Gastroesophageal sphincter (tissue), 3 donors: ENCODE measurements at regions not wholly inside any gene's neighbourhood (a gene's known extent, or its start where the extent isn't known, plus 50 kb on each side); places are given as distances from the start of the nearest gene placed in this dataset.

Experiments
- EP300 ChIP-seq: sonication (generic); formaldehyde crosslinking; IDR thresholded peaks from one replicate; pipeline ENCODE4 v1.6.1; 2017; ENCODE audit warnings: antibody characterized with exemption, mild to moderate bottlenecking
- POLR2A ChIP-seq, 2 donors: fragments of 450-650 bp; IDR thresholded peaks; one replicate each; pipeline ENCODE4 v1.6.1; 2017; ENCODE audit warnings: antibody characterized with exemption in 2 of 2, mild to moderate bottlenecking in 2 of 2, moderate library complexity in 1 of 2
- POLR2AphosphoS5 ChIP-seq: sonication (generic); formaldehyde crosslinking; IDR thresholded peaks from one replicate; pipeline ENCODE4 v1.6.1; 2017; ENCODE audit warnings: antibody characterized with exemption
- TF ChIP-seq, protein P1 (sequence below), 4 experiments: fragments of 200-600 bp in 2 of 4; fragments of 450-650 bp in 2 of 4; sonication (generic) in 1 of 4; IDR thresholded peaks; one replicate each; pipeline ENCODE4 v1.5.1; 2017 to 2019; ENCODE audit warnings: antibody characterized with exemption in 4 of 4, mild to moderate bottlenecking in 2 of 4, moderate library complexity in 2 of 4

DNA sequence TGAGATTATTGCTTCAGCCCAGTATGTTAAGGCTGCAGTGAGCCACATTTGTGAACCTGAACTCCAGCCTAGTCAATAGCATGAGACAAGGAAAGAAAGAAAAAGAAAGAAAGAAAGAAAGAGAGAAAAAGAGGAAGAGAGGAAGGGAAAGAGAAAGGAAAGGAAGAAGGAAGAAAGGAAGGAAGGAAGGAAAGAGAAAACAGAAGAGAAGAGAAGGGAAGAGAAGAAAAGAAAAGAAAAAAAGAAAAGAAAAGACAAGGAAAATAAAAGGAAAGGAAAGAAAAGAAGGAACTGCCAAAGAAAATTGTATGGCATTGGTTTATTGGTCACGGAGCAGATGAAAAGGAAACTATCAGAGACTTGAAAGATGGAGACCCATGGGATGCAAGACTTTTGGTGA lies 1158.8 kb downstream of the OLFM4 start:
- TF ChIP-seq, protein P1, sequence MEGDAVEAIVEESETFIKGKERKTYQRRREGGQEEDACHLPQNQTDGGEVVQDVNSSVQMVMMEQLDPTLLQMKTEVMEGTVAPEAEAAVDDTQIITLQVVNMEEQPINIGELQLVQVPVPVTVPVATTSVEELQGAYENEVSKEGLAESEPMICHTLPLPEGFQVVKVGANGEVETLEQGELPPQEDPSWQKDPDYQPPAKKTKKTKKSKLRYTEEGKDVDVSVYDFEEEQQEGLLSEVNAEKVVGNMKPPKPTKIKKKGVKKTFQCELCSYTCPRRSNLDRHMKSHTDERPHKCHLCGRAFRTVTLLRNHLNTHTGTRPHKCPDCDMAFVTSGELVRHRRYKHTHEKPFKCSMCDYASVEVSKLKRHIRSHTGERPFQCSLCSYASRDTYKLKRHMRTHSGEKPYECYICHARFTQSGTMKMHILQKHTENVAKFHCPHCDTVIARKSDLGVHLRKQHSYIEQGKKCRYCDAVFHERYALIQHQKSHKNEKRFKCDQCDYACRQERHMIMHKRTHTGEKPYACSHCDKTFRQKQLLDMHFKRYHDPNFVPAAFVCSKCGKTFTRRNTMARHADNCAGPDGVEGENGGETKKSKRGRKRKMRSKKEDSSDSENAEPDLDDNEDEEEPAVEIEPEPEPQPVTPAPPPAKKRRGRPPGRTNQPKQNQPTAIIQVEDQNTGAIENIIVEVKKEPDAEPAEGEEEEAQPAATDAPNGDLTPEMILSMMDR (IDR thresholded peaks at IDR 0.05), result no peak
- TF ChIP-seq POLR2AphosphoS5 (no peak), POLR2A (IDR thresholded peaks at IDR 0.05) (no peak), EP300 (no peak)
